Activated CD4-positive, alpha-beta T cell treated with anti-CD3 and anti-CD28 coated beads for 48 hours (primary cell): ENCODE measurements at regions not wholly inside any gene's neighbourhood (a gene's known extent, or its start where the extent isn't known, plus 50 kb on each side); places are given as distances from the start of the nearest gene placed in this dataset.

ENCODE experiments used
- DNase-seq: peaks from one replicate; pipeline ENCODE4 v3.0.0-alpha.2; 2020

GRCh38 chr5:176734756-176735342 lies 75.5 kb upstream of the UNC5A start:
- DNase-seq: no peak

DNA sequence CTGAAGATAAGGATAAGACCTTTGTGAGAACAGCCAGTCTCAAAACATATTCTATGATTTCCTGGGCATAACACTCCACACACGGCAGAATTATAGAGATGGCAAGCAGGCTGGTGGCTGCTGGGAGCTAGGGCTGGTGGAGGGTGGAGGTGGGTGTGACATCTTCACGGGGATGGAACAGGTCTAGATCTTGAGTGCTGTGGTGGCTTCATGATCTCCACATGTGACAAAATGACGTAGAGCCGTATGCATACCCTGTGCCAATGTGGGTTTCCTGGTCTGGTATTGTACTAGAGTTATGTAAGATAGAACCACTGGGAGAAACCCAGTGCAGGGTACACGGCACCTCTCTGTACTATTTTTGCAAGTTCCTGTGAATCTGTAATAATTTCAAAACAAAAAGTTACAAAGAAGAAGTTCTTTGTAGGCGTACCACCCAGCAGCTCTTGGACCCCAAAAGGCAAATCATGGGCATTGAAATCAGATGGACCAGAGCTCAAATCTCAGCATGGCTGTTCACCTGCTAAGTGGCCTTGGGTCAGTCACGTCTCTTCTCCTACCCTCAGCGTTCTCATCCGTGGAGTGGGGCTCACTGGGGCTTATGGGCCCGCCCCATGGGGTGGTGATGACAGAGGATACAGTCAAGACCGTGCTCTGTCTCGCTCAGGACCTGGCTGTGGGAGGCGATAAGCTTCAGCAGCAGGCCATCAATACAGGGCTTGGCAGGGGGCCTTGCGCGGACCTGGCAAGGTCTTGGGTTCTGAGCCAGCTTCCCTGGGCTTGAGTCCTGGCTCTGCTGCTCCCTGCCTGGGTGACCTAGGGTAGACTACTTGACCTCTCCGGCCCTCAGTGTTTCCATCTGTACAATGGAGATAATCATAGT lies 74.7 kb upstream of the UNC5A start:
- no peak for DNase-seq

- no peak for DNase-seq
Observed at GRCh38 chr5:176736301-176736930, 73.9 kb upstream of the UNC5A start.

DNA sequence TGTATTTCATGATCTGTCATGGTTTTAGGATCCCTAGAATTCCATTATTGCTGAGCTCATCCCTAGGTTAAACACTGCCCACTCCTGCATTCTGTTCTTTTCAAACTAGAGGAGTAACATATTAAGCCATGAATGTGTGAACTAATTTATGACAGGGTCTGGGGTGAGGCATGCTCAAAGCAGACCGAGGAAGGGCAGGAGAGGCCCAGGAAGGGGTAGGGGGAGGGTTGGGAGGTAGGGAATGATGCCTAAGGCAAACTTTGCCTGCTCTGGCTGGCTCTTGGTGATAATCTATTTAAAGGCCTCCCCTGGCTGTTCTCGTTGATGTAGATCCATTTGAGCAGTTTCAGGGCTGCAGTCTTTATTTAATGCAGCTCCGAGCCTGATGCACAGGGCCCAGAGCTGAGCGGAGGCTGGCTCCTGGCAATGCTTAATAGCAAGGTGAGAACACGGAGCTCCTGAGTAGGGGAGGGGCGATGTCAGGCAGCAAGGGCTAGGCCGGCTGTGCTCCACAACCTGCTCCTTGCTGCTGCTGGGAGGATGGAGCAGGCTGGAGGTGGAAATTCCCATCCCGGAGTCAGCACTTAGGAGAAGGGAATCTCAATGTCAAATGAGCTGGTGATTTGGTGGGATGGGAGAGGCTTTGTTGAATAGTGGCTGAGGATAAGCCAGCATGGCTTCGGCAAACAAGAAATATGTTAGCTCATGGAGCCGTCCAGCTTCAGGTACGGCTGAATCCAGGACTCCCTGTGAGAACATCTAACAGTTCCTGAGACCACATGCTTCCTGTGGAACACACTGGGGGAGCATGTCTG lies 73.2 kb upstream of the UNC5A start:
- no peak for DNase-seq

DNA sequence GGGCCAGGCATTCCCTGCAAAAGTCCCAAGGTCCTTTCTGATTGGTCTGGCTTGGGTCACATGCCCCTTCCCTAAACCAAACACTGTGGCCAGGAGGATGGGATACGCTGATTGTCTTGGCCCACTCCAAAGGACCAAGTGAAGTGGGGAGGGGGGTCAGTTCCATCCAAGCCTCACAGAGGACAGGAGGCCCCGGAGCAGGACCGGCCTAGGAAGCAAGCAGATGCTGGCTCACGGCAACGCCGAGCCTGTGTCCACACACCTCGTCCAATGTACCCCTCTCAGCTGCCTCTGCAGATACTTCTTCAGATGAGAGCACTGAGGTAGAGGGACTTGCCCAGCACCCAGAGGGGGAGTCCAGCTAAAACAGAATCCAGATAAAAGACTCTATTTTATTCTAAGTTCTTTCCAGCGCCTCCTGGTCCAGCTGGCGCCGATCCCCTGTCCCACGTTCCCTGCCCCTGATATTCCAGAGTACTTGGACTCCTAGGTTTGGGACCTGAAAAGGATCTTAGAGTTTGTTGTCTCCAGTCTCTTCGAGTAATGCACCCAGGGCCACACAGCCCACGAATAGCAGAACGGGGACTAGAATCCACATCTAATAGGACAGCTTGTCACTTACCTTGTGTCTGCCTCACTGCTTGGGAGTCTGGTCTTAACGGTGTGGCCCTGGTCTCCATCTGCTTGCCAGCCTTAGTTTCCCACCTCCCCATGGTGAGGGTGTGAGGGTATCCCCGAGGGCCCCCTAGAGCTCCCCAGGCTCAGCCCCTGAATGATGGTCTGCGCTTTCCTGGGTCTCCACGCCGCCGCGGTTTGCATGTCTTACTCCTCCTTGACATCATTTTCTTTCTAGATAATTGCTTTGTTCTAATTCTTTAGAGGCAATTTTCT lies 72.4 kb upstream of the UNC5A start:
- no peak for DNase-seq

DNA sequence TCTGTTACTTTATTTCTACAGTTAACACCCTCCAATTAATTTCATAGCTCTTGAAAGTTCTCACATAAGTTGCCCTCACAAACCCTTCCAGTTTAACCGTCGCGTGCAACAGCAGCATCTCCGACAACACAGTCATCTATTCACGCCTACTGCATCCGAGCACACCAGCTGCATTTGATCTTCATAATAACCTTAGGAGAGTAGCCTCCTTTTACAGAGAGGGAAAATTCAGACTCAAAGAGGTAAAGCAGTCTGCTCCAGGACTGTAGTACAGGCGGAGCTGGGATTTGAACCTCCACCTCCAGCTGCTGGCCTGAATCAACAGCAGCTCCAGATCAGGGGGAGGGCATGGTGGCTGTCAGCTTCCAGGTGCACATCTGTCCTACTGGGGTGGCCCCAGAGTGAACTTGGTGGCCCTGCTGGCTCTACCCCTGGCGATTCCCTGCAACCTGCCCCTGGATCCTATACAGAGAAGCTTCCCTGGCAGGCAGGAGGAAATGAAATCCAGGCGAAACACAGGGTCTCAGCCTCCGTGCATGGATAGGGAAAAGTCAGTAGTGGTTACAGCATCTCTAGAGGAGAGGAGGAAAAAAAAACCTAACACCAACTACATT lies 71.6 kb upstream of the UNC5A start:
- no peak for DNase-seq

GRCh38 chr5:176739461-176740051 lies 70.8 kb upstream of the UNC5A start:
- DNase-seq: no peak

DNA sequence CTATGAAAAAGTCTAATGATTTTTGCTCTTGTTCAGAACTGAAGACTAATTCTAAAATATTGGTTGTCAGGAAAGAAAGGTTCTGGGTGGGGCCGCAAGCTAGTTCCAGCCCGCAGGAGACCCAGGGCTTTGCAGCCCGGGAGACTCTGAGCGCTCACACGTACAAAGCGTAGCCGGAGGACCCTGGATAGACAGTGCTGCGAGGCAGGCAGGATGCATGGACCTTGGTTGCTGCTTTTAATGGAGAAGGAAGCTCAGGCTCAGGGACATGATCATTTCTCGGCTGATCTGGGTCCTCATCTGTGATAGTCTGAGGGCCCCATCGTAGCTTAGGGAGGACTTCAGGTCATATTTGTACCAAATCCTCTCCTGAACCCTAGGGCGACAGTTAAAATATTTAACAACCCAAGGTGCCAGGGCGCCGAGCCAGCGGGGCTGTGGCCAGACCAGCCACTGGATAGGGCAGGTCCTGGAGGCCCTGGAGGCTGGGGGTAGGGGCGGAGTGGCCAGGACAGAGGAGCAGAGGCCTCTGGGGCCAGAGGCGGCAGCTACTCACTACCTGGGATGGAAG lies 70.1 kb upstream of the UNC5A start:
- DNase-seq: no peak

GRCh38 chr5:176740702-176741496 lies 69.5 kb upstream of the UNC5A start:
- DNase-seq: no peak

- DNase-seq: no peak
Observed at GRCh38 chr5:176741561-176742211, 68.7 kb upstream of the UNC5A start.

DNA sequence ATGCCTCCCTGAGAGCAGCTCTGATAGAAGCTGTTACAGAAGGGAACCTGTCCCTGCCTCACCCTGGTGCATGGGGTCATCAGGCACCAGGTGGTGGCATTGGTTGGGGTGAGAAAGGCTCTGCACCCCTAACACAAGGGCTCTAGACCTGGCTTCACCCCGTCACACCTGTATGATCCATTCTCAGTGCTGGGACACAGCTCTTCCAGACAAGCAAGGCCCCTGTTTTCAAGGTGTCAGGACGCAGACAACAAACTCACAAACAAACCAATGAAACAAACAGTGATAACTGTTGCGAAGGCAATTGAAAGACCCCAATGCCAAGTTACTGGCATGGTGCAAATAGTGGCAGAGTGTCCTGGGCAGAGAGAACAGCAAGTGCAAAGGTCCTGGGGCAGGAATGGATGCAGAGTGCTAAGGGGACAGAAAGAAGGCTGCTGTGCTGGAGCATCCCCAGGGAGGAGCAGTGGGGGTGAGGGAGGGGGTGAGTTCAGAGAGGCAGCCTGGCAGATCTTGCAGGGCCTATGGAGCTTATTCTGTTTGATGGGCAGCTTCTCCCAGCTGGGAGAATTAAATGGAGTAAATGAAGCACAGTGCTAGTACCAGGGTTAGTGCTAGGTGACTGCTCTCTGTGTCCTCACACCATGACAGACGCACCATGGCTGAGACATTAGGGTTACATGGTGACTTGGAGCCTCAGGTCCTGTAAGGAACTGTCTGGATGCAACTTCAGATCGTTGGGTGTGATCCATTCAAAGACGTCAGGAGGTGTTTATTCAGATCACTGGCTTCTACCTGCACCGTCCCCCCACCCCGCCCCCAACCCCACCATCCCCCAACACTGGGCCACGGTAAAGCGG lies 67.9 kb upstream of the UNC5A start:
- no peak for DNase-seq

DNA sequence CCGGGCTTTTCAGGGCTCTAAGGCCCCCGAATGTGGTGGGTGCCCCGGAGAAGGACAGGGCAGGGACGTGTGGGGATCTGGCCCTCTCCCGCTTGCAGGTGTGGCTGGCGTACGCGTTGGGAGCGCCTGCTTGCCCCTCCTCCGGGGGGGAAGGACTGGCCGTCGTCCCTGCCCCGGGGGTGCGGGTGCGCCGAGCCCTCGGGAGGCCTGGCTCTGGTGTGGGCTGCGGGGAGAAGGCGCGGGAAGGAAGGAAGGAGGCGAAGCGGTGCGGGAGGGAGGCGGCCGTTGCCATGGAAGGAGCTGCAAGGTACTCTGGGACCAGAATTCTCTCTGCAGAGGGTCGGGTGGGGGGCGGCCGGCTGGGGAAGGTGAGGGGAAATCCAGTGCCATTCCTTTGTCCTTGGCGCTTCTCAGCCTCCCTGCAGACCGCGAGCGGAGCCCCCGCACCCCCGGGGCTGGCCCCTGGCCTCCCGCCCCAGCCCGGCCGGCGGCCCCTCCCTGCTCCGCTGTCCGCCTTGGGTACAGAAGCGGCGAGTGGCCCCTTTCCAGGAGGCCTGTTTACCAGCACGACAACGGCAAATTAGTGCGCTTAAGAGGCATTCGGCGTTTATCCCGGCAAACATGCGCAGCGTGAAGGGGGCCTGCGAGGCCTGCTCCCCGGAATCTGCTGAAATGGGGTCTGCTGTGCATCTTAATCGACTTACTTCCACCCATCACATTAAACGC lies 67.1 kb upstream of the UNC5A start:
- DNase-seq: no peak

GRCh38 chr5:176743868-176744583 lies 66.3 kb upstream of the UNC5A start:
- DNase-seq: no peak

GRCh38 chr5:176744584-176744965 lies 65.8 kb upstream of the UNC5A start:
- DNase-seq: no peak

- no peak for DNase-seq
Observed at GRCh38 chr5:176747670-176748072, 62.7 kb upstream of the UNC5A start.

DNA sequence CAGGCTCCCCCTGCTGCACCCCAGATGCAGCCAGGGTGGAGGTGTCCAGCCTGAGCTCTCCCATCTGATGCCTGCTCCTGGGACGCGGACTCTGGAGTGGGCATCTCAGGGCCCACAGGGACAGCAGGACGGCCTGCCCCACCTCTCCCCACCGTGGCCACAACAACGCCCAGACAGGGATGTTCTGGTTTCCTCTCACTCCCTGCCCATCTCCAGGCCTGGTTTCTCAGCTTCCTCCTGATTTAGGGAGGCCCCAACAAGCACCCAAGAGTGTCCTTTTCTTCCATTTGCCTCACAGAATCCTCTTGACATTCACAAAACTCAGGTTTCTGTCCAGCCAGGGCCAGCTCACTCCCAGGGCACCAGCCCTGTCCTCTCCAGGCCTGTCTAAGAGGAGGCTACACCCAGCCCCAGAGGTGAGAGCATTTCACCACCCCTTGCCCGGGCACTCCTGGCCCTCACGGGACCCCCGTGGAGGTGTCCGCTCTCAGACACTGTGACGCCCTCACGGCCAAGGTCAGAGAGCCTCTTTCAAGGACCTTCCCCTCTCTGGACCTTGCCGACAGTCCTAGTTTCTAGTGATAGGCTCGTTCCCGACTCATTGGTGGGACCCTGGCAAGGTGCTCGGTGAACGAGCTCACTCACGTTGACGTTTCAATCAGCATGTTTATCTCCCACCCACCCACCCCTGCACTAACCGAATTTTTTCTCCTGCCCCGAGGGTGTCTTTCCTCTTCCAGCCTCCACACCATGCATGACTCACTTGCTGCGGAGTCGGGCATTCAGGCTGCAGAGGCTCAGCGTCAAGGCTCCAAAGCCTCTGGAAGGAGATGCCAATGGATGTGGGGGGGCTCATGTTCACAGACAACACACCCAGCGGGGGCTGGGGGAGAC lies 62.0 kb upstream of the UNC5A start:
- DNase-seq: no peak
